Stimulated activated CD4-positive, alpha-beta T cell treated with anti-CD3 and anti-CD28 coated beads, Interleukin-1b, Interleukin-23, amount 100 ng/mL, for 24 hours (primary cell): ENCODE measurements at regions not wholly inside any gene's neighbourhood (a gene's known extent, or its start where the extent isn't known, plus 50 kb on each side); places are given as distances from the start of the nearest gene placed in this dataset.
"Not testable (repeated sequence)": the region's sequence is repeated elsewhere in the genome, so short reads cannot be mapped to it uniquely, and the experiment has no call there.

Experiments
- DNase-seq, 4 experiments: peaks; one replicate each; pipeline ENCODE4 v3.0.0-alpha.2; 2020; ENCODE audit warnings: low read depth in 4 of 4, low spot score in 1 of 4

DNA sequence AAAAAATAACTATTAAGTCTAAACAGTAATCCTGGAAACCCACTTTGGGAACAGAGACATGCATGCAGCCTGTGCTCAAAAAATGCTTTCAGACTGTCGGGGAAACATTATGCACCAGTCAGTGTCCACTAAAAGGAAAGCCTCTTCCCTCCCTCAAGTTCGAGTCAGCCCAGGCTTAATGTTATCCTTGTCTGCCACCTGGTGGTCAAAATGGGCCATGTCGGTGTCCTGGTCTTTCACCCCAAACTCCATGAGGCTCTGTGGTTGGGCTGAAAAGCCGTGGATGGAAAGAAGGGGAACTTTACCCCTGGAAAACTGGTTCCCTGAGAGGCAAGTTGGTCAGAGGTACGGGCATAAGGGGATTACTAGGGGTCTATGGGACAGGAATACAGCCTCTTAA is 88.4 kb upstream of the ZNF492 start:
- peak in 3 of 4 experiments; percentile 2 to 7 (median 5) for DNase-seq

DNA sequence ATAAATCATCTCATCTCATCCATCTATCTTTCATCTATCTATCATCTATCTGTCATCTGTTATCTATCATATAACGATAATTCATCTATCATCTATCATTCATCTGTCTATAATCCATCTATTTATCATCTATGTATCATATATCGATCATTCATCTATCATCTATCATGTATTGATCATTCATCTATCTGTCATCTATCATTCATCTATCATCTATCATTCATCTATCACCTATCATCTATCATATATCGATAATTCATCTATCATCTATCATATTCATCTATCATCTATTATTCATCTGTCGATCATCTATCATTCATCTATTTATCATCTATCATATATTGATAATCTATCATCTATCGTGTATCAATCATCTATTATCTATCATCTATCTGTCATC is 100.4 kb upstream of the ZNF492 start:
- DNase-seq = no peak

DNA sequence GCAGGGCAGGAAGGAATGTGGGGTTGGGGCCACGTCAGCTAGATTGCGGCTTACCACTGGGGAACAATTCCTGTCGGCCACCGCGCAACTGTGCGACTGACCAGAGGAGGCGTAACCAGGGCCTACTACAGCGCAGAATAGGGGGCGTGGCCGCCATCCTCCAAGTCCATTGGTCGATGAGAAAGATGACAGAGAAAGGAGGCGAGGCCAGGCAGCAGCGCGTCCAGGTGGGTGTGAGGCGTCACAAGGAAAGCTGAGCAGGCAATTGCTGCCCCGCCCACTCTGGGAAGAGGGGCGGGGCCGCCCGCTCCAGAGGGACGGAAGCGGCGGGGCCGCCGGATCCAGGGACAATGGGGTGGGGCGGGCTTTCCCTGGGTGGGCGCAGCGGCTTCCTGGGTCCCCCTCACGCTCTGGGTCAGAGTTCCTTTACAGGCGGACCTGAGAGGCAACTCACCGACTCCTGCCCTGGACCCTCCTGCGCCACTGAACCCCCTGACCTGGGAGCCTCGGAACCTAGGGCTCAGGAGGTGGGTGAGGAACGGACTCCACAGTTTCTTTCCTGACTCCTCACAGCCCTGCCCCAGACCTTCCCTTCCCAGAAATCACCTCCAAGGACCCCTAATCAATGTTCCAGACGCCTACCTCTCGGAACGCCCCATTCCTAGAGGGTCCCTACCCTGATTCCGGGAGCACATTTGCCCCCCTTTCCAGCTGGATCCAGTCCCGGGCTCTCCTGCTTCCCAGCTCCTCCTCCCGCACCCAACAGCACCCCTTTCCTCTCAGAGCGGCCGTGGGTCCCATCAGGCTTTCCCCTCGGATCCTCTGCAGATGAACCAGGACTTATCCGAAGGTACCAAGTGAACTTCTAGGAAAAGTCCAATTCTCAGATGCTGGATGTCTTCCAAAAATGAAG is 101.5 kb upstream of the ZNF492 start:
- DNase-seq = no peak

DNA sequence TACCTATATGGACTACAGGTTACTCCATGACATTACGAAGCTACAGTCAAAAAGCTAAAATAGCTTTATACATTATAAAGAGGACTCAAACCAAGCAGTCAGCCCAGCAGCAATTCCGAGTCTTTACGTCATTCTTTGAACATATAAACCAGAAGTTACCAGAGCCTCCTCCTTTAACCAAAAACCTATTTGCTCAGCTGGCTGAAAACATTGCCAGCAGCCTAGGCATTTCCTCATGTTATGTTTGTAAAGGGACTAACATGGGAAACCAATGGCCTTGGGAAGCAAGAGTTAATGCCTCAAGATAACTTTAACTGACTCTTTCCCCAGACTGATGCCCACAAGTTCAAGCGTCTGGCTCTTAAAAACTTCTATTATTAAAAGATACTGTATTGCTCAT is 104.1 kb upstream of the ZNF492 start:
- DNase-seq = no peak

DNA sequence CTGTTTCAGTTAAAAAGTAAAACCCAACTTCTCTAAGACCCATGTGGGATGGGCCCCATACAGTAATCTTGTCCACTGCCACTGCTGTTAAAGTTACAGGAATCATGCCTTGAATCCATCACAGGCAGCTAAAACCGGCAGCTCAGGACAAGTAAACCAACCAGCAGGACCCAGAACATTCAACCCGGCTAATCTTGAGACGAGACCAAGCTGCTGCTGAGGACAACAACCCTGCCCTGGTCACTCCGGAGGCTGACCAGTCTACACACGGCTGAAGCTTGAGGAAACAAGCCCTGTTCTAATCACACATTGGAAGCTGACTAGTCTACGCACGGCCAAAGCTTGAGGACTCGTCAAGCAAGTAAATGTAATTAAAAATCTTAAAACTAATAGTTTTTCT is 105.2 kb upstream of the ZNF492 start:
- DNase-seq = no peak

DNA sequence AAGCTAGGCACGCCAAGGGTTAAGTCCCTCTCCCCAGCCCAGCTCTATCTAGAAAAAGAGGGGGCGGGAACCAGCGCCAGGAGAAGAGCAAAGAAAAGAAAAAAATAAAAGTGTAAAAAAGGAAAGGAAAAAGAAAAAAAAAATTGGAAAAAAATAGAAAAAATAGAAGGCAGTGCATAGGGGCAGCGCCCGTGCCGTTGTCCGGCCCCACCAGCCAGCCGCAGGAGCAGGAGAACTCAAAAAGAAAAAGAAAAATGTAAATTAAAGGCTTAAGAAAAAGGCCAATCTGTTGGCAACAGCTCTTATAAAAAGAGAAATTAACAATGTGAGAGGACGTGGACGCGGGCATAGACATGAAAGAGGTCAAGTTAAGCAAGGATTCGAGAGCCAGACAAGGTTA is 105.4 kb upstream of the ZNF98 start:
- DNase-seq = no peak

DNA sequence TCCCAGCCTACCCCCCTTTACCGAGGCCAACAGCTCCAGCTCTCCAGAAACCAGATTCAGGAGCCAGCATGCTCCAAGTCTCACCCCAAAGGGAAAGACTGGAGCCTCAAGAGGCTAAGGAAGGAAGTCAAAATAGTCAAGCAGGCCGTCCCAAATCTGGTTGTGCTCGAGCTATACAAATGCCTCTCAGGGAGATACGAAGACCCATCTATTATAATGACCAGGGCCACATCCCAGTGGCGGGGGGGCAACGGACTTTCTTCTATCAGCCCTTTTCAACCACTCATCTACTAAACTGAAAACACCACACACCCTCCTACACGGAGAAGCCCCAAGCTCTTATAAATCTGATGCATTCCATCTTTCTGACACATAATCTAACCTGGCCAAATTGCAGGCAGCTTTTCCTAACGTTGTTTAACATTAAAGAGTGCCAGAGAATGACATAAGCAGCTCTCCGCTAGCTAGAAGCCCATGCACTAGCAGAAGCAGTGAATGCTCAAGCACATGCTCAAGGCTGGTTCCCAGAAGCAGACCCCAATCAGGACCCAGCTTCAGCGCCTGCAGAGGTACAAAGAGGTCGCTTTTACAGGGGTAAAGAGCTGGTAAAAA is 104.6 kb upstream of the ZNF98 start:
- no peak for DNase-seq

DNA sequence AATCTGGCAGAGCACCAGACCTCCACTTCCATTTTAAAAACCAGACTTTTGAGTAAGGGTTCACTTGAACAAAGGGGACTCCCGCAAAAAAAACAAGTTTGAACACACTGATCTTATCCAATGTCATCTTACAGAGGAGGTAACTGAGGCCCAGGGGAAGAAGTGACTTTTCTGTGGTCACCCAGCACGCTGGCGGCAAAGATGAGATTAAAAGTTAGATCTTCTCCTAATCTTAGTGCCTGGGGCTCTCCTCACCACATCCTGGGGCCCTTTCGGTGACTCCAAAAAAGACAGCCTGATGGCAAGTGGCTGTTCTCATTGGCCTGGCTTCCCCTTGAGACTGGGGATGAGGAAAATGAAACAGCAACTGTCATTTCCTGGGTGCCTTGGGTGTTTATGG is 101.8 kb upstream of the ZNF98 start:
- DNase-seq = no peak

DNA sequence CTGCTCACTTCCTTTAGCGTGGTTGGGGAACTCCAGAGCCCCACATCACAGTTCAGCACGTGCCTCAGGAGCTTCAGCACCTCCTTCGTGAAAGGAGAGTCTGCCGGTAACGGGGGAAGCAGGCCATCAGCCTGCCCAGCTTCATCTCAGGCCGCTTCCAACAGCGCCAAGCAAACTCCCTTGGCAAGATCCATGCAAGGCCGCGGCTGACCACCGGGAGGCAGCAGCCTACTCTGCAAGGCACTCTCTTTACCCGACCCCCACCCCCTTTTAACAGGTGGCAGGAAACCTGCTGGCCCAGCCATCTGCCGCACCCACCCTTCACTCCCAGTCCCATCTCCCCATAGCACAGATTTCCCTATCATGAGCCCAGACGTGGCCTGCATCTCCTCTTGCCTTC is 97.4 kb upstream of the ZNF98 start:
- not testable (repeated sequence) for DNase-seq

DNA sequence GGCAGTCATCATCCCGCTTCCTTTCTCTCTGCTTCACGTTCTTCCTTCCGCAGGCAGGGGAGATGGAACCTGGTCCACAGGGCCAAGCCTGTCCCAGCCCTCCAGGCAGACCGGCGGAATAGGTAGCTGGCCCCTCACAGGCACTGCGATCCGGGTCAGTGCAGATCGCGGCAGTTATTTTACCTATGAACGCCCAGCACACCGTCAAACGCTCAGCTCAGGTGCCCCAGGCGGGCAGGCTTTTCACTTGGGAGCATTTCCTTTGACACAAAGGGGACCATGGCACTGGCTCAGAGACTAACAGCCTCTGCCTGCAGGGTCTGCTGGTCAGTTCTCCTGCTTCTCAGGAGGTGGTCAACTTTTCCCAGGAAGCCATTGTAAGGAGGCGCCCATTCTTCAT is 97.0 kb upstream of the ZNF98 start:
- DNase-seq = no peak

DNA sequence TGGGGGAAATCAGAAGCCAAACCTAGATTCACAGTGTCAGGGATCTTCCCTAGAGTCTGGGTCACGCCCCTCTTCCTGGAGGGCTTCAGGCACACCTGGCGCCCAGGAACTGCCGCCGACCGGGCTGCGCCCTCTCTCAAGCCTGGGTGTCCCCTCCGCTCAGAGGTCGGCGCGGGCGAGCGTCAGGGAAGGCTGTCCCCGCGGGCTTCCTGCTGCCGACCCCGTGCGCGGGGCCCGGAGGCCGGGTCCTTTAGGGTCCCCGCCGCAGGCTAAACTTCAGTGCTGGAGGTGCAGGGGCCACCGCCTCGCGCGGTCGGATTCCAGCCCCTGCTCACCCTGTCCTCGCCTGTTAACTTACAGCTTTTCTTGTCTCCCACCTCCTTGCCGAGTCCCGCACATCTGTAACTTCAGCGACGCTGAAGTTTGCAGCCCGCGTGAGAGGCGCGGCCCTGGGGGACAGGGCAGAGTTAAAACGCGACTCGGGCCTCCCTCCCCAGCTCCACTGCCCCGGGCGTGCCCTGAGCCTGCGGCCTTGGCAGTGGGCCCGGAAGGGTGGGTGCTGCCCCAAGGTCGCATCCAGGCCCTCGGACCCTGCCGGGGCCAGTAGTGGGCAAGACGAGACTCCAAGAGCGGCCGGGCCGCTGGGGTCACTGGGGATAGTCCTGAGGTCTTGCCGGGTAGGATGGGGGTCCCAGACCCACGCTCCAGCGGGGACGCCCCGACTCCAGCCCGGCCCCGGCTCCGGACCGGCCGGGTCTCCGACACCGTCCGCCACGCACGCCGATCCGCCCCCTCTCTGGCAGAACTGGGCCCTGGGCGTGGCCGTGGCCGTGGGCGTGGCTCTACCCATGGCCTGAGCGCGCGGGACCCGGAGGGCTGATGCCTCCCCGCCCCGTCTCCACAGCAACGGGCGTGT is 95.6 kb upstream of the ZNF98 start:
- no peak for DNase-seq

DNA sequence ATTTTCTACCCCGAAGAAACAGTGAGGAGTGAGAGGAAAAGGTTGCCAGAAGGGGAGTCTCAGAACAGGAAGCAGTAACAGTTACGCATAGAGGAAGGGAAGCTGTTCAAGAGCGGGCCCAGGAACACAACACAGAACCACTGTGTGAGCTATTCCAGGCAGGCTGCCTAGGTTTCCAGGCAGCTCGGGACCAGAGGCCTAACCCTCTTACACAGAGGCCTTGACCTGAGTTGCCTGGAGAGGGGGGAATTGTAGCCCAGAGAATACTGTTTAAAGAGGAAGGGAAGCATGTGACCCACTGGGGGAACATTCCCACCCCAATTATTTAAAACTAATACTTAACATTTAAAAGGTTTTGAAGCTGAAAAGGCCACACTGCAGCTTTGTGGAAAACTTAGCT is 93.3 kb upstream of the ZNF98 start:
- no peak for DNase-seq

DNA sequence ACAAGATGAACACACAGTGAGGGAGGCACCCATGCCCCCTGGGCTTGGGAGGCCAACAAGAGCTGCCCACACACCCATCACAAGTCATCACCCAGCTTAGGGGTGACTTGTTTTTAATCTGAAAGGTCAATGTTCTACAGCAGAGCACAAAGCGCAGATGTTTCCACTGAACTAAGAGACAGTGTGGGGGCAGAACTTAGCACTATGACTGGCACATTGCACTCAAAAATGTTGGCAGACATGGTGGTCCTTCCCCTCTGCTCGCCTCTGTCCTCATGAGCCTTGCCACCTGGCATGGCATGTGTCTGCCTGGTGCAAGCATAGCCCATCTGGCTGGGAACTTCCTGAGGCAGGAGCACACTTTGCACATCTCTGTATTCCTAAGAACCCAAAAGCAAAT is 81.4 kb upstream of the ZNF98 start:
- DNase-seq = no peak

DNA sequence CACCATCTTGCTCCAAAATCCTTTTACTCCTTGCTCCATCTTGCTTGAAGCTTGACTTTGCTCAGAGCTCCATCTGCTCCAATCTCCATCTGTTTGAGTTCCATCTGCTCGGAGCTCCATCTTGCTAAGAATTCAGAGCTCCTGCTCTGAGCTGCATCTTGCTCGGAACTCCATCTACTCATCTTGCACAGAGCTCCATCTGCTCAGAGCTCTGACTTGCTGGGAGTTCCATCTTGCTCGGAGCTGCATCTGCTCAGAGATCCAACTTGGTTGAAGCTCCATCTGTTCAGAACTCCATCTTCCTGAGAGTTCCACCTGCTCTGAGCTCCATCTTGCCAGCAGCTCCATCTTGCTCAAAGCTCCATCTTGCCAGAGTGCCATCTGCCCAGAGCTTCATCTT is 80.6 kb upstream of the ZNF98 start:
- DNase-seq = no peak

DNA sequence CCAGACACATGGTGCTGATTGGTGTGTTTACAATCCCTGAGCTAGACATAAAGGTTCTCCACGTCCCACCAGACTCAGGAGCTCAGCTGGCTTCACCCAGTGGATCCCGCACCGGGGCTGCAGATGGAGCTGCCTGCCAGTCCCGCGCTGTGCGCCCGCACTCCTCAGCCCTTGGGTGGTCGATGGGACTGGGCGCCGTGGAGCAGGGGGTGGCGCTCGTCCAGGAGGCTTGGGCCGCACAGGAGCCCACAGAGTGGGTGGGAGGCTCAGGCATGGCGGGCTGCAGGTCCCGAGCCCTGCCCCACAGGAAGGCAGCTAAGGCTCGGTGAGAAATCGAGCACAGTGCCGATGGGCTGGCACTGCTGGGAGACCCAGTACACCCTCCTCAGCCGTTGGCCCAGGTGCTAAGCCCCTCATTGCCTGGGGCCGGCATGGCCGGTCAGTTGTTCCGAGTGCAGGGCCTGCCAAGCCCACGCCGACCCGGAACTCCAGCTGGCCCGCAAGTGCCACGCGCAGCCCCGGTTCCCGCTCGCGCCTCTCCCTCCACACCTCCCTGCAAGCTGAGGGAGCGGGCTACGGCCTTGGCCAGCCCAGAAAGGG is 76.8 kb upstream of the ZNF98 start:
- DNase-seq = not testable (repeated sequence)

DNA sequence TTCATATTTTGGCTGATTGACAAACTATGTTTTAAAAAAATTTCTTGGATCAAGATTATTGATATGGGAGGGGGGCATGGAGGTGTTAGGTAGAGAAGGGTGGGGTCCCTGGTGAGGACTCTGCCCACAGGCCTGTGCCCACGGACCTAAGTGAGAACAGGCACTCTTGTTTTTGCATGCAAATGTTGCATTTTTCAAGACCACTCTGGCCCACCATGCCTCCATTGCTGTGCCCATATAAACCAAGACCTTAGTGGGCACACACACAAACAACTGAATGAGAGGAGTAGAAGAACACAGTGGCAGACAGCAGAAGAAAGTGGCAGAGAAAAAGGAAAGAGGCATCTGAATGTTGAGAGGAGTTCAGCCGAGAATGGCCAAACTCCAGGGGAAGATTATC is 69.6 kb upstream of the ZNF98 start:
- DNase-seq = no peak

DNA sequence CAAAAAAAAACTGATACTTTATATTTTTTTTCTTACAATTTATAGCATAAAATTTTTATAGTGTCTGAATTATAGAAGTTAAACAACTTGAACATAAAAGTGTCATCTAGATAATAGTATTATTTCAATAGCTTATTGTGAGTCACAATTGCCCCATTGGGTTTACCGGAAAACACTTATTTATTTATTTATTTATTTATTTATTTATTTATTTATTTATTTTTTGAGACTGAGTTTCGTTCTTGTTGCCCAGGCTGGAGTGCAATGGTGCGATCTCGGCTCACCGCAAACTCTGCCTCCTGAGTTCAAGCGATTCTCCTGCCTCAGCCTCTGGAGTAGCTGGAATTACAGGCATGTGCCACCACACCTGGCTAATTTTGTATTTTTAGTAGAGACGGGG is 61.4 kb upstream of the ZNF98 start:
- not testable (repeated sequence) for DNase-seq

DNA sequence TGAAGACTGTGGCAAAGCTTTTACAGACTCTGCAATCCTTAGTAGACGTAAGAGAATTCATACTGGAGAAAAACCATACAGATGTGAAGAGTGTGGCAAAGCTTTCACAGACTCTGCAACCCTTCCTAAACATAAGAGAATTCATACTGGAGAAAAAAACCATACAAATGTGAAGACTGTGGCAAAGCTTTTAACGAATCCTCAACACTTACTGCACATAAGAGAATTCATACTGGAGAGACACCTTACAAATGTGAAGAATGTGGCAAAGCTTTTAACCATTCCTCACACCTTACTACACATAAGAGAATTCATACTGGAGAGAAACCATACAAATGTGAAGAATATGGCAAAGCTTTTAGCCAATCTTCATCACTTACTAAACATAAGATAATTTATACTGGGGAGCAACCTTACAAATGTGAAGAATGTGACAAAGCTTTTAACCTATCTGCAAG is 50.1 kb upstream of the ZNF98 start:
- DNase-seq = no peak
